GM12872 (cell line): ENCODE measurements at regions not wholly inside any gene's neighbourhood (a gene's known extent, or its start where the extent isn't known, plus 50 kb on each side); places are given as distances from the start of the nearest gene placed in this dataset.

Experiments used
- TF ChIP-seq, protein P1 (sequence below): IDR thresholded peaks from 3 replicates; pipeline ENCODE4 v1.5.1; 2011; ENCODE audit warnings: low read depth, mild to moderate bottlenecking, low read length, moderate library complexity; ENCODE audit not compliant: insufficient read depth

DNA sequence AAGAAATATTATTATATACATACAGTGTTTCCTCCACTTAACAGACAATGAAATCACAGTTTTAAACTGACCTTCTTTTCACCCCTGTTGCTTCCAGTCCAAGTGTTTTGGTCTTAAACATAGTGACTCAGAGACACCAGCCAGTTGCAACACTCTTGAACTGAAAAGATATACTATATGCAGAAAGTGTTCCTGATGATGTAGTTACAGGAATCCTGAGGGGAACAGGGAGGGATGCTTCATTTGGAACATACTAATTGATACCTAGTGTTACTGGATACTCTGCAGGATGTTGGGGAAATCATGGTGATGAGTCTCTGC, 420.8 kb downstream of the CCDC91 start:
- TF ChIP-seq, protein P1, sequence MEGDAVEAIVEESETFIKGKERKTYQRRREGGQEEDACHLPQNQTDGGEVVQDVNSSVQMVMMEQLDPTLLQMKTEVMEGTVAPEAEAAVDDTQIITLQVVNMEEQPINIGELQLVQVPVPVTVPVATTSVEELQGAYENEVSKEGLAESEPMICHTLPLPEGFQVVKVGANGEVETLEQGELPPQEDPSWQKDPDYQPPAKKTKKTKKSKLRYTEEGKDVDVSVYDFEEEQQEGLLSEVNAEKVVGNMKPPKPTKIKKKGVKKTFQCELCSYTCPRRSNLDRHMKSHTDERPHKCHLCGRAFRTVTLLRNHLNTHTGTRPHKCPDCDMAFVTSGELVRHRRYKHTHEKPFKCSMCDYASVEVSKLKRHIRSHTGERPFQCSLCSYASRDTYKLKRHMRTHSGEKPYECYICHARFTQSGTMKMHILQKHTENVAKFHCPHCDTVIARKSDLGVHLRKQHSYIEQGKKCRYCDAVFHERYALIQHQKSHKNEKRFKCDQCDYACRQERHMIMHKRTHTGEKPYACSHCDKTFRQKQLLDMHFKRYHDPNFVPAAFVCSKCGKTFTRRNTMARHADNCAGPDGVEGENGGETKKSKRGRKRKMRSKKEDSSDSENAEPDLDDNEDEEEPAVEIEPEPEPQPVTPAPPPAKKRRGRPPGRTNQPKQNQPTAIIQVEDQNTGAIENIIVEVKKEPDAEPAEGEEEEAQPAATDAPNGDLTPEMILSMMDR = no peak

- TF ChIP-seq, protein P1 = no peak
Measured at GRCh38 chr12:28611449-28611848, 421.2 kb downstream of the CCDC91 start.

GRCh38 chr12:28618171-28618570, 427.9 kb downstream of the CCDC91 start:
- TF ChIP-seq, protein P1 = no peak

DNA sequence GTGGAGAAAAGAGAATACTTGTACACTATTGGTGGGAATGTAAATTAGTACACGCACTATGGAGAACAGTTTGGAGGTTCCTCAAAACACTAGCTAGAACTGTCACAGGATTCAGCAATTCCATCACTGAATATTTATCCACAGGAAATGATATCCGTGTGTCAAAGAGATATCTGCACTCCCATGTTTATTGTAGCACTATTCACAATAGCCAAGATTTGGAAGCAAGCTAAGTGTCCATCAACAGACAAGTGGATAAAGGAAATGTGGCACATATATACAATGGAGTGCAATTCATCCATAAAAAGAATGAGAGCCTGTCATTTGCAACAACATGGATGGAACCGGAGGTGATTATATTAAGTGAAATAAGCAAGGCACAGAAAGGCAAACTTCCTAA, 428.5 kb downstream of the CCDC91 start:
- TF ChIP-seq, protein P1 = no peak

DNA sequence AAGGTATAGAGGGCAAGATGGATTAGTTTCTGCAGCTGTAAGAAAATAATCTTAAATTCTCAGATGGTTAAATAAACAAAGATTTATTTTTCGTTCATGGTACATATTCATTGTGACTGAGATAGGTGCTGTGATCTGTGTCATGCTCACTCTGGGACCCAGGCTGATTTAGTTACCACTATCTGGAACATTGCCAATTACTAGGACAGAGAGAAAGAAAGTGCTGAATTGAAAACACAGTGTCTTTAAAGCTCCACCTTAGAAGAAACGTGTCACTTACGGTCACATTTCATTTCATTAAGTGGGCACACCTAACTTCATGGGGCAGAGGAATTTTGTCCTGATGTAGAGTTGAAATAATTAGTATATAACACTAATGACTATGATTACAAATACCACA, 430.0 kb downstream of the CCDC91 start:
- TF ChIP-seq, protein P1 = no peak

- TF ChIP-seq, protein P1 = no peak
Measured at GRCh38 chr12:28622406-28622805, 432.1 kb downstream of the CCDC91 start.

DNA sequence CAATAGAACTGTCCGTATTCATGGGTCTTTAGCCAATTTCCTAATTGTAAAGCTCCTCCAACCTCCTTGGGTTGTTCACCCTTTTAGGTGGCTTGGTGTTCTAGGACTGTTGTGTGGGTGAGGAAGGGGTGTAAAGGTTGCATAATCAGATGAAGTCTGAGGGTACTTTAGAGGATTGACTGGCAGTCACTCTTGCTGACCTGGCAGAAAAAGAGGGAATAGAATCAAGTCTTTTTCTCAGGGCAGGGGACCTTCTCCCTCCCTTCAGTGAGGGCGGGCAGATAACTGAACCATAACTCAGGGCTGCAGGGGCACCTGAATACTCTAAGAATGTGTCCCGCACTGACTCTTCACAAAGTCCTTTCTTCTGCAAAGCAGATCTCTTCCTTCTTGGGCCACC, 436.2 kb downstream of the CCDC91 start:
- TF ChIP-seq, protein P1 = no peak

- TF ChIP-seq, protein P1 = no peak
Measured at GRCh38 chr12:28629691-28630090, 439.4 kb downstream of the CCDC91 start.
